ENCODE measurements at regions not wholly inside any gene's neighbourhood (a gene's known extent, or its start where the extent isn't known, plus 50 kb on each side); places are given as distances from the start of the nearest gene placed in this dataset.

DNA sequence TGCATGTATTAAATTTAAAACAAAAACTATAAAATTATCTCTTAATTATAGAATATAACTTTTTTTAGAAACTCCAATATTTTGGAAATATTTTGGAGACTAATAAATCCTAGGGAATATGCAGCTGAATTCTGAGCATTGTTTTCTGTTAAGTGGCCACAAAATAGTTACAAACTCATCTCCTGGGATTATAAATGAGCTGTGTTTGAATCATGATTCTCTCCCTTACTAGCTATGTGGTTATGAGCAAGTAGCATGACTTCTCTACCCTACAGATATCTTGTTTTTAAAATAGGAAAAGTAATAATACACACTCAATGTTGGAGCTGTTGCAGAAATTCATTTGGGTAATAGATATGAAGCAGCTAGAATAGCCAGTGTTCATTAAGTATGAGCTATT lies 137.9 kb upstream of the ITGA4 start:
- H3K27me3 ChIP-seq (ENCODE audit: control insufficient read depth in 1 of 2, insufficient read depth in 2 of 2, low read length in 2 of 2), result no peaks in the 10 kb centered on the region
- H3K36me3 ChIP-seq (ENCODE audit: control insufficient read depth in 1 of 2, insufficient read depth in 2 of 2, low read length in 2 of 2), result no peaks in the 10 kb centered on the region
- H3K27ac ChIP-seq (ENCODE audit: low read depth, low read length), result no peak overlapping the region
- no peaks in the 10 kb centered on the region for H3K4me1 ChIP-seq (ENCODE audit: control insufficient read depth in 1 of 2, insufficient read depth in 2 of 2, low read length in 2 of 2)
- H3K4me3 ChIP-seq (ENCODE audit: low read depth in 1 of 2, low read length in 2 of 2), result no peak overlapping the region
- no peaks in the 10 kb centered on the region for H3K9me3 ChIP-seq (ENCODE audit: control insufficient read depth in 1 of 2, low read length in 2 of 2)
- no peak overlapping the region for H3K9ac ChIP-seq (ENCODE audit: low read depth in 1 of 2, low read length in 2 of 2)

DNA sequence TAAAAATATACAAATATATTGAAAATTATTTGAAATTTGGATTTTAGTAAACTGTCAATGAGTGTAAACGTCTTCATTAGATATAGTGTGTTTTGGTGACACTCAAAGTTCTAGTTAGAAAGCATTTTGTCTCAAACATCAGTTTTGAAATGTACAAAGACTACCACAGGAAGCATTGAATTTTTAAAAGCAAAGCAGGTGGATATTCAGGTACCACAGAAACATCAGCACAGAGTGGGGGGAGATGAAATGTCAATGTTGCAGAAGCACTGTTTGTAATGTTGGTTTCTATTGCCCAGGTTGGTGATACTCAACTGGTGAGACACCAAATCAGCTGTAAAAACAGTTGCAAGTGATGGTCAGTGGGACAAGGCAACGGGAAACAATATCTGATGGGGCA lies 136.5 kb upstream of the ITGA4 start:
- Histone ChIP-seq H3K9me3 (ENCODE audit: control insufficient read depth in 1 of 2, low read length in 2 of 2) (no peaks in the 10 kb centered on the region), H3K4me3 (ENCODE audit: low read depth in 1 of 2, low read length in 2 of 2) (no peak overlapping the region)

GRCh38 chr2:181324912-181325311 lies 132.3 kb upstream of the ITGA4 start:
- Histone ChIP-seq H3K9ac (ENCODE audit: low read depth in 1 of 2, low read length in 2 of 2) (no peak overlapping the region), H3K27me3 (ENCODE audit: control insufficient read depth in 1 of 2, insufficient read depth in 2 of 2, low read length in 2 of 2) (no peaks in the 10 kb centered on the region), H3K4me3 (ENCODE audit: low read depth in 1 of 2, low read length in 2 of 2) (no peak overlapping the region), H3K27ac (ENCODE audit: low read depth, low read length) (no peak overlapping the region), H3K9me3 (ENCODE audit: control insufficient read depth in 1 of 2, low read length in 2 of 2) (no peaks in the 10 kb centered on the region), H3K36me3 (ENCODE audit: control insufficient read depth in 1 of 2, insufficient read depth in 2 of 2, low read length in 2 of 2) (no peaks in the 10 kb centered on the region), H3K4me1 (ENCODE audit: control insufficient read depth in 1 of 2, insufficient read depth in 2 of 2, low read length in 2 of 2) (no peaks in the 10 kb centered on the region)

More for the DNA sequence above, 136.5 kb upstream of the ITGA4 start:
- no peak overlapping the region for H3K9ac ChIP-seq (ENCODE audit: low read depth in 1 of 2, low read length in 2 of 2)
- H3K27me3 ChIP-seq (ENCODE audit: control insufficient read depth in 1 of 2, insufficient read depth in 2 of 2, low read length in 2 of 2), result no peaks in the 10 kb centered on the region
- H3K27ac ChIP-seq (ENCODE audit: low read depth, low read length), result no peak overlapping the region
- no peaks in the 10 kb centered on the region for H3K4me1 ChIP-seq (ENCODE audit: control insufficient read depth in 1 of 2, insufficient read depth in 2 of 2, low read length in 2 of 2)
- H3K36me3 ChIP-seq (ENCODE audit: control insufficient read depth in 1 of 2, insufficient read depth in 2 of 2, low read length in 2 of 2), result no peaks in the 10 kb centered on the region

- no peak overlapping the region for H3K4me3 ChIP-seq (ENCODE audit: low read depth in 1 of 2, low read length in 2 of 2)
- H3K27me3 ChIP-seq (ENCODE audit: control insufficient read depth in 1 of 2, insufficient read depth in 2 of 2, low read length in 2 of 2), result no peaks in the 10 kb centered on the region
- H3K36me3 ChIP-seq (ENCODE audit: control insufficient read depth in 1 of 2, insufficient read depth in 2 of 2, low read length in 2 of 2), result no peaks in the 10 kb centered on the region
- no peaks in the 10 kb centered on the region for H3K9me3 ChIP-seq (ENCODE audit: control insufficient read depth in 1 of 2, low read length in 2 of 2)
- no peak overlapping the region for H3K27ac ChIP-seq (ENCODE audit: low read depth, low read length)
- H3K9ac ChIP-seq (ENCODE audit: low read depth in 1 of 2, low read length in 2 of 2), result no peak overlapping the region
- no peaks in the 10 kb centered on the region for H3K4me1 ChIP-seq (ENCODE audit: control insufficient read depth in 1 of 2, insufficient read depth in 2 of 2, low read length in 2 of 2)
Observed at GRCh38 chr2:181326661-181327060, 130.5 kb upstream of the ITGA4 start.

GRCh38 chr2:181330286-181330685 lies 126.9 kb upstream of the ITGA4 start:
- Histone ChIP-seq H3K4me3 (ENCODE audit: low read depth in 1 of 2, low read length in 2 of 2) (no peak overlapping the region), H3K4me1 (ENCODE audit: control insufficient read depth in 1 of 2, insufficient read depth in 2 of 2, low read length in 2 of 2) (no peaks in the 10 kb centered on the region), H3K27ac (ENCODE audit: low read depth, low read length) (no peak overlapping the region), H3K9ac (ENCODE audit: low read depth in 1 of 2, low read length in 2 of 2) (no peak overlapping the region), H3K9me3 (ENCODE audit: control insufficient read depth in 1 of 2, low read length in 2 of 2) (no peaks in the 10 kb centered on the region), H3K27me3 (ENCODE audit: control insufficient read depth in 1 of 2, insufficient read depth in 2 of 2, low read length in 2 of 2) (no peaks in the 10 kb centered on the region), H3K36me3 (ENCODE audit: control insufficient read depth in 1 of 2, insufficient read depth in 2 of 2, low read length in 2 of 2) (no peaks in the 10 kb centered on the region)

DNA sequence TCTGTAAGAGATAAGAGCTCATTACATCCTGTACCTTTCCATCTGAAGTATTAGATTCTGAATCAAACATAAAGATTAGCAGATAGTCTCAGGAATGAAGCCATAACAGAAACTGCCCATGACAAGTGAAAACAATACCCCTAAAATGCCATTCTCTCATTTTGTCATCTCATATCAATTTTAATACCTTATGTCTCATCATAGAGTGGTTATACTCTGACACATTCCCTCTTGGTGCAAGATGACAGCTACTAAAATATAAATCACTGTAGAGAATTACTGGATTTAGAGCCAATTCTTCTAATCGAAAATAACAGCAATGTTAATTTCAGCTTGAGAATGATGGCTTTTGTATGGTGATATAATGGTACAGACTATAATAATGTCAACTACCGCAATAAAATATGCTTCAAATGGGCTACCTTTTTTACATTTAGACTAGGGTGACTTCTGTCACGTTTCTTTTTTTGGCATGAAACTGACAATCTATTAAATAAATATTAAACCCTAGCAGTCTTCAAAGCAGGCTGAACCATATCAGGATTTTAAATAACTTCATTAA lies 125.1 kb upstream of the ITGA4 start:
- Histone ChIP-seq H3K36me3 (ENCODE audit: control insufficient read depth in 1 of 2, insufficient read depth in 2 of 2, low read length in 2 of 2) (no peaks in the 10 kb centered on the region), H3K27ac (ENCODE audit: low read depth, low read length) (no peak overlapping the region), H3K27me3 (ENCODE audit: control insufficient read depth in 1 of 2, insufficient read depth in 2 of 2, low read length in 2 of 2) (no peaks in the 10 kb centered on the region), H3K4me3 (ENCODE audit: low read depth in 1 of 2, low read length in 2 of 2) (no peak overlapping the region), H3K9ac (ENCODE audit: low read depth in 1 of 2, low read length in 2 of 2) (no peak overlapping the region), H3K4me1 (ENCODE audit: control insufficient read depth in 1 of 2, insufficient read depth in 2 of 2, low read length in 2 of 2) (no peaks in the 10 kb centered on the region), H3K9me3 (ENCODE audit: control insufficient read depth in 1 of 2, low read length in 2 of 2) (no peaks in the 10 kb centered on the region)

GRCh38 chr2:181334158-181334826 lies 122.9 kb upstream of the ITGA4 start:
- Histone ChIP-seq H3K9ac (ENCODE audit: low read depth in 1 of 2, low read length in 2 of 2) (no peak overlapping the region), H3K27me3 (ENCODE audit: control insufficient read depth in 1 of 2, insufficient read depth in 2 of 2, low read length in 2 of 2) (no peaks in the 10 kb centered on the region), H3K9me3 (ENCODE audit: control insufficient read depth in 1 of 2, low read length in 2 of 2) (no peaks in the 10 kb centered on the region), H3K27ac (ENCODE audit: low read depth, low read length) (no peak overlapping the region), H3K4me3 (ENCODE audit: low read depth in 1 of 2, low read length in 2 of 2) (no peak overlapping the region), H3K36me3 (ENCODE audit: control insufficient read depth in 1 of 2, insufficient read depth in 2 of 2, low read length in 2 of 2) (no peaks in the 10 kb centered on the region), H3K4me1 (ENCODE audit: control insufficient read depth in 1 of 2, insufficient read depth in 2 of 2, low read length in 2 of 2) (no peaks in the 10 kb centered on the region)

GRCh38 chr2:181340891-181341290 lies 116.3 kb upstream of the ITGA4 start:
- no peaks in the 10 kb centered on the region for H3K9me3 ChIP-seq (ENCODE audit: control insufficient read depth in 1 of 2, low read length in 2 of 2)

GRCh38 chr2:181341855-181342600 lies 115.2 kb upstream of the ITGA4 start:
- no peaks in the 10 kb centered on the region for H3K4me1 ChIP-seq (ENCODE audit: control insufficient read depth in 1 of 2, insufficient read depth in 2 of 2, low read length in 2 of 2)
- H3K9me3 ChIP-seq (ENCODE audit: control insufficient read depth in 1 of 2, low read length in 2 of 2), result no peaks in the 10 kb centered on the region
- H3K4me3 ChIP-seq (ENCODE audit: low read depth in 1 of 2, low read length in 2 of 2), result no peak overlapping the region
- H3K9ac ChIP-seq (ENCODE audit: low read depth in 1 of 2, low read length in 2 of 2), result no peak overlapping the region
- no peaks in the 10 kb centered on the region for H3K36me3 ChIP-seq (ENCODE audit: control insufficient read depth in 1 of 2, insufficient read depth in 2 of 2, low read length in 2 of 2)
- H3K27ac ChIP-seq (ENCODE audit: low read depth, low read length), result no peak overlapping the region
- H3K27me3 ChIP-seq (ENCODE audit: control insufficient read depth in 1 of 2, insufficient read depth in 2 of 2, low read length in 2 of 2), result no peaks in the 10 kb centered on the region

More at GRCh38 chr2:181340891-181341290, 116.3 kb upstream of the ITGA4 start:
- no peaks in the 10 kb centered on the region for H3K4me1 ChIP-seq (ENCODE audit: control insufficient read depth in 1 of 2, insufficient read depth in 2 of 2, low read length in 2 of 2)
- no peaks in the 10 kb centered on the region for H3K36me3 ChIP-seq (ENCODE audit: control insufficient read depth in 1 of 2, insufficient read depth in 2 of 2, low read length in 2 of 2)
- H3K27ac ChIP-seq (ENCODE audit: low read depth, low read length), result no peak overlapping the region
- no peak overlapping the region for H3K9ac ChIP-seq (ENCODE audit: low read depth in 1 of 2, low read length in 2 of 2)
- no peaks in the 10 kb centered on the region for H3K27me3 ChIP-seq (ENCODE audit: control insufficient read depth in 1 of 2, insufficient read depth in 2 of 2, low read length in 2 of 2)
- H3K4me3 ChIP-seq (ENCODE audit: low read depth in 1 of 2, low read length in 2 of 2), result no peak overlapping the region

DNA sequence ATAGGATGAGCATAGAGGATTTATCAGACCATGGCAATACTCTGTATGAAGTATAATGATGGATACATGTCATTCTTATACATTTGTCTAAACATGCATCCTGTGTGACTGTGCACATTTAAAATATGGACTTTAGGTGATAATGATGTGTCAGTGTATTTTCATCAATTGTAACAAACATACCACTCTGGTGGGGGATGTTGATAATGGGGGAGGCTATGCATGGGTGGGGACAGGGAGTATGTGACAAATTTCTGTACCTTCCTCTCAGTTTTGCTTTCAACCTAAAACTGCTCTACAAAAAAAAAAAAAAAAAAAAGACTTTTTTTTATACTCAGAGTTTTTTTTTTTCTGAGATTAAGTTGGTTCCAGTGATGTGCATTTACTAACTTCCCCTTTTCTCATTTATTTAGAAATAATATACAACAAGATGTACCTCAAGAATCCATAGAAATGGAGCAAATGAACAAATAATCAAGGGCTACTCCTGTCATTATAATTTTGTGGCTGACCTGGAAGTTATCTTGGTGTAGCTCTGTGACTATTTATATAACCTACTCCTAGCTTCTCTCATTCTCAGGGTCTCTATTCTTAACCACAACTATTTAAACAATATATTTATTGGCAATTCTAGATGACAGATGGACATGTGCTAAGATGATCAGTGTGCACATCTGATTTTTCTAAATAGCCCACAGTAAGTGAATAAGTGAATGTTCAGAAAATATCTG lies 108.9 kb upstream of the ITGA4 start:
- no peaks in the 10 kb centered on the region for H3K4me1 ChIP-seq (ENCODE audit: control insufficient read depth in 1 of 2, insufficient read depth in 2 of 2, low read length in 2 of 2)
- no peak overlapping the region for H3K4me3 ChIP-seq (ENCODE audit: low read depth in 1 of 2, low read length in 2 of 2)
- H3K9ac ChIP-seq (ENCODE audit: low read depth in 1 of 2, low read length in 2 of 2), result no peak overlapping the region
- H3K9me3 ChIP-seq (ENCODE audit: control insufficient read depth in 1 of 2, low read length in 2 of 2), result no peaks in the 10 kb centered on the region
- no peak overlapping the region for H3K27ac ChIP-seq (ENCODE audit: low read depth, low read length)
- H3K27me3 ChIP-seq (ENCODE audit: control insufficient read depth in 1 of 2, insufficient read depth in 2 of 2, low read length in 2 of 2), result no peaks in the 10 kb centered on the region
- no peaks in the 10 kb centered on the region for H3K36me3 ChIP-seq (ENCODE audit: control insufficient read depth in 1 of 2, insufficient read depth in 2 of 2, low read length in 2 of 2)
